ENCODE measurements at regions not wholly inside any gene's neighbourhood (a gene's known extent, or its start where the extent isn't known, plus 50 kb on each side); places are given as distances from the start of the nearest gene placed in this dataset.

GRCh38 chr18:46398625-46399024, 258.4 kb downstream of the LOXHD1 start:
- no peak overlapping the region for H2AFZ ChIP-seq
- no peaks in the 10 kb centered on the region; the same call in 1 of the 2 replicates for H3K36me3 ChIP-seq (ENCODE audit: low read depth)
- peaks cover 8% of the 10 kb centered on the region; the same call in 1 of the 2 replicates for H3K79me2 ChIP-seq (ENCODE audit: low read depth)
- H3K4me3 ChIP-seq: no peak overlapping the region
- H3F3A ChIP-seq (ENCODE audit: insufficient read depth, low read depth): no peaks in the 10 kb centered on the region
- no peaks in the 10 kb centered on the region for H3K9me2 ChIP-seq (ENCODE audit: insufficient read depth)
- no peak for DNase-seq
- BruUV-seq (replicated peaks): no TSS peak
- no peaks in the 10 kb centered on the region for H3K9me3 ChIP-seq (ENCODE audit: insufficient read depth, low read depth)
- H3K27me3 ChIP-seq (ENCODE audit: insufficient read depth, low read depth): no peaks in the 10 kb centered on the region
- peaks cover 14% of the 10 kb centered on the region for H3K4me1 ChIP-seq (replicated peaks; ENCODE audit: insufficient read depth)
- no peak overlapping the region for H3K27ac ChIP-seq
- H4K20me1 ChIP-seq (ENCODE audit: insufficient read depth): peaks cover 15% of the 10 kb centered on the region
- no peak overlapping the region for H3K4me2 ChIP-seq
- no peak for TF ChIP-seq CTCF (conservative IDR thresholded peaks at IDR 0.05)
- TF ChIP-seq EZH2 (IDR thresholded peaks at IDR 0.05; ENCODE audit: low read depth): no peak
- POLR2A ChIA-PET (ENCODE audit: unreplicated experiment): no interaction called here
- CTCF ChIA-PET: no interaction called here
- intact Hi-C loops (cut with micrococcal nuclease; ENCODE audit: unreplicated experiment): no loop called here

GRCh38 chr18:46399303-46399702, 257.7 kb downstream of the LOXHD1 start:
- intact Hi-C loops (cut with micrococcal nuclease; ENCODE audit: unreplicated experiment): no loop called here
- Histone ChIP-seq H3K4me1 (replicated peaks; ENCODE audit: insufficient read depth) (peaks cover 14% of the 10 kb centered on the region), H3K9me3 (ENCODE audit: insufficient read depth, low read depth) (no peaks in the 10 kb centered on the region), H3K9me2 (ENCODE audit: insufficient read depth) (no peaks in the 10 kb centered on the region), H4K20me1 (ENCODE audit: insufficient read depth) (peaks cover 15% of the 10 kb centered on the region), H3F3A (ENCODE audit: insufficient read depth, low read depth) (no peaks in the 10 kb centered on the region), H3K4me2 (no peak overlapping the region), H3K27ac (no peak overlapping the region), H3K79me2 (ENCODE audit: low read depth) (peaks cover 8% of the 10 kb centered on the region; the same call in 1 of the 2 replicates), H3K36me3 (ENCODE audit: low read depth) (no peaks in the 10 kb centered on the region; the same call in 1 of the 2 replicates), H3K27me3 (ENCODE audit: insufficient read depth, low read depth) (no peaks in the 10 kb centered on the region), H2AFZ (no peak overlapping the region), H3K4me3 (no peak overlapping the region)
- POLR2A ChIA-PET (ENCODE audit: unreplicated experiment): no interaction called here
- BruUV-seq (replicated peaks): no TSS peak
- CTCF ChIA-PET: no interaction called here
- no peak for TF ChIP-seq EZH2 (IDR thresholded peaks at IDR 0.05; ENCODE audit: low read depth)
- TF ChIP-seq CTCF (conservative IDR thresholded peaks at IDR 0.05): no peak
- no peak for DNase-seq

- CTCF ChIA-PET: no interaction called here
- intact Hi-C loops (cut with micrococcal nuclease; ENCODE audit: unreplicated experiment): no loop called here
- Histone ChIP-seq H2AFZ (no peak overlapping the region), H3K9me2 (ENCODE audit: insufficient read depth) (no peaks in the 10 kb centered on the region), H3K4me3 (no peak overlapping the region), H3K79me2 (ENCODE audit: low read depth) (peaks cover 8% of the 10 kb centered on the region; the same call in 1 of the 2 replicates), H3F3A (ENCODE audit: insufficient read depth, low read depth) (no peaks in the 10 kb centered on the region), H3K36me3 (ENCODE audit: low read depth) (no peaks in the 10 kb centered on the region), H3K4me2 (no peak overlapping the region), H3K4me1 (replicated peaks; ENCODE audit: insufficient read depth) (peaks cover 14% of the 10 kb centered on the region), H3K9me3 (ENCODE audit: insufficient read depth, low read depth) (no peaks in the 10 kb centered on the region), H4K20me1 (ENCODE audit: insufficient read depth) (peaks cover 12% of the 10 kb centered on the region), H3K27ac (no peak overlapping the region), H3K27me3 (ENCODE audit: insufficient read depth, low read depth) (no peaks in the 10 kb centered on the region)
- no peak for TF ChIP-seq CTCF (conservative IDR thresholded peaks at IDR 0.05)
- no peak for TF ChIP-seq EZH2 (IDR thresholded peaks at IDR 0.05; ENCODE audit: low read depth)
- BruUV-seq (replicated peaks): no TSS peak
- POLR2A ChIA-PET (ENCODE audit: unreplicated experiment): no interaction called here
- DNase-seq: no peak
Observed at GRCh38 chr18:46400449-46400848, 256.6 kb downstream of the LOXHD1 start.
